ENCODE measurements at regions not wholly inside any gene's neighbourhood (a gene's known extent, or its start where the extent isn't known, plus 50 kb on each side); places are given as distances from the start of the nearest gene placed in this dataset.
A peak's percentile ranks its signal among the peaks of the same experiment; 100 is the strongest.

DNA sequence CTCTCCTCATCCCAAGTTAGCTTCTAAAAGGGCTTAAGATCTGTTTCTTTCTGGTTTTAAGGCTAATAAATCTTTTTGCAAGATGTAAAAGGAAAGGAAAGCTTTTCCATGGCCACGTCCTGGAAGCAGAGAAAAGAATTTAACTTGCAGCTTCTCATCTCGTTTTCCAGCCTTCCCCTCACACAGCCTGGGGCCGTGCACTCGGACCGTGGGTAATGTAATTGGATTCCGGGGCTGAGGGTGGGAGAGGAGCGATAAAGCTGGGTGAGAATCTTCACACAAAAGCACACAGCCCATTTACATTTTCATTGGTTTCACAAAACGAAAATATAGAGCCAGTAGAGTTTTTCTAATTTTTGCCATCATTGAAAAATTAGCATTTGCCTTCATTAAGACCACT lies 91.2 kb downstream of the IRX2 start:
- Histone ChIP-seq H3K36me3 (ENCODE audit: insufficient read depth, low read length) (no peaks in the 10 kb centered on the region), H3K4me3 (ENCODE audit: insufficient read depth, low read depth, low read length) (no peak overlapping the region), H3K27ac (ENCODE audit: low read depth, low read length) (no peak overlapping the region), H3K27me3 (ENCODE audit: insufficient read depth, low read length) (no peaks in the 10 kb centered on the region), H3K4me2 (ENCODE audit: low read length) (no peak overlapping the region), H3K4me1 (ENCODE audit: insufficient read depth, low read length) (peaks cover 10% of the 10 kb centered on the region), H3K9me3 (ENCODE audit: insufficient read depth, low read depth, low read length) (no peaks in the 10 kb centered on the region), H3K79me2 (ENCODE audit: insufficient read depth, low read length) (no peaks in the 10 kb centered on the region), H4K20me1 (ENCODE audit: insufficient read depth, low read length) (no peaks in the 10 kb centered on the region), H2AFZ (ENCODE audit: low read depth, low read length) (no peak overlapping the region), H3K9ac (ENCODE audit: low read length) (no peak overlapping the region)
- H3K4me3 Mint-ChIP-seq (ENCODE audit: unreplicated experiment), result no peak overlapping the region
- TF ChIP-seq, protein P1, sequence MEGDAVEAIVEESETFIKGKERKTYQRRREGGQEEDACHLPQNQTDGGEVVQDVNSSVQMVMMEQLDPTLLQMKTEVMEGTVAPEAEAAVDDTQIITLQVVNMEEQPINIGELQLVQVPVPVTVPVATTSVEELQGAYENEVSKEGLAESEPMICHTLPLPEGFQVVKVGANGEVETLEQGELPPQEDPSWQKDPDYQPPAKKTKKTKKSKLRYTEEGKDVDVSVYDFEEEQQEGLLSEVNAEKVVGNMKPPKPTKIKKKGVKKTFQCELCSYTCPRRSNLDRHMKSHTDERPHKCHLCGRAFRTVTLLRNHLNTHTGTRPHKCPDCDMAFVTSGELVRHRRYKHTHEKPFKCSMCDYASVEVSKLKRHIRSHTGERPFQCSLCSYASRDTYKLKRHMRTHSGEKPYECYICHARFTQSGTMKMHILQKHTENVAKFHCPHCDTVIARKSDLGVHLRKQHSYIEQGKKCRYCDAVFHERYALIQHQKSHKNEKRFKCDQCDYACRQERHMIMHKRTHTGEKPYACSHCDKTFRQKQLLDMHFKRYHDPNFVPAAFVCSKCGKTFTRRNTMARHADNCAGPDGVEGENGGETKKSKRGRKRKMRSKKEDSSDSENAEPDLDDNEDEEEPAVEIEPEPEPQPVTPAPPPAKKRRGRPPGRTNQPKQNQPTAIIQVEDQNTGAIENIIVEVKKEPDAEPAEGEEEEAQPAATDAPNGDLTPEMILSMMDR (IDR thresholded peaks at IDR 0.05; ENCODE audit: insufficient read depth, low read depth, low read length), result no peak
- no peak for TF ChIP-seq EZH2 (IDR thresholded peaks at IDR 0.05; ENCODE audit: insufficient read depth, low read length)
- FAIRE-seq, result no peak
- DNase-seq (ENCODE audit: low read depth), result no peak
- peaks cover 11% of the 10 kb centered on the region for H3K4me1 Mint-ChIP-seq (ENCODE audit: low read depth, unreplicated experiment)
- no peak overlapping the region for H3K27ac Mint-ChIP-seq (ENCODE audit: unreplicated experiment)
- peaks cover 15% of the 10 kb centered on the region for H3K27me3 Mint-ChIP-seq (ENCODE audit: low read depth, unreplicated experiment)
- H3K36me3 Mint-ChIP-seq (ENCODE audit: low read depth, unreplicated experiment), result no peaks in the 10 kb centered on the region
- H3K9me3 Mint-ChIP-seq (ENCODE audit: unreplicated experiment), result no peaks in the 10 kb centered on the region

DNA sequence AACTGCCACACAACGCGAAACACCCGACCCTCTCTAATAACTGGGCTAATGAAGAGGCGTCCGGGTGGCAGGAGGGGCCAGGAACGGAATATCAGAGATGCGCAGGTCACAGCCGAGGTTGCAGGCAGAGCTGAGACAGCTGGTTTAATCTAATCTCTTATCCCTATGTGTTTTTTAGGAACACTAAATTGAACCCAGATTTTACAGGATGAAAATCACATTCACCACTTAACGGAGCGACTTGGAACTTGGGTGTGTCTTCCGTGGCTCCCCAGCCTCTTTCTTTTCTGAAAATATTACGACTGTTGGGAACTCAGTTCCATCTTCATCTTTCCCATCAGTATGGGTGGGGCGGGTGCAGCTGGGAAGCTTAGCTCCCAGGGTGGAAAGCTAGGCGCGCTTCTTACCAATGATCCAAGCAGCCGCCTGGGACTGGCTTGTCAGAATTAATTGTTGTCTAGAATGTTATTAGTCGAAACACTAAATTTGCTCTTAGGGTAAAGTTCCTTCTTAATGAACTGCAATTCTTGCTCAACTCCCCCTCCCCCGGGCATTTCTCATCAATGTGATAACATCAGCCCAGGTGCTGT lies 92.5 kb downstream of the IRX2 start:
- Histone ChIP-seq H3K4me3 (ENCODE audit: insufficient read depth, low read depth, low read length) (no peak overlapping the region), H3K27ac (ENCODE audit: low read depth, low read length) (peak overlapping the region; percentile 47), H4K20me1 (ENCODE audit: insufficient read depth, low read length) (no peaks in the 10 kb centered on the region), H3K4me1 (ENCODE audit: insufficient read depth, low read length) (peaks cover 10% of the 10 kb centered on the region), H2AFZ (ENCODE audit: low read depth, low read length) (no peak overlapping the region), H3K4me2 (ENCODE audit: low read length) (peak overlapping the region; percentile 31), H3K79me2 (ENCODE audit: insufficient read depth, low read length) (no peaks in the 10 kb centered on the region), H3K27me3 (ENCODE audit: insufficient read depth, low read length) (no peaks in the 10 kb centered on the region), H3K9me3 (ENCODE audit: insufficient read depth, low read depth, low read length) (no peaks in the 10 kb centered on the region), H3K36me3 (ENCODE audit: insufficient read depth, low read length) (no peaks in the 10 kb centered on the region), H3K9ac (ENCODE audit: low read length) (peak overlapping the region; percentile 36)
- Mint-ChIP-seq H3K27ac (ENCODE audit: unreplicated experiment) (no peak overlapping the region), H3K4me3 (ENCODE audit: unreplicated experiment) (no peak overlapping the region), H3K27me3 (ENCODE audit: low read depth, unreplicated experiment) (peaks cover 13% of the 10 kb centered on the region), H3K36me3 (ENCODE audit: low read depth, unreplicated experiment) (no peaks in the 10 kb centered on the region), H3K9me3 (ENCODE audit: unreplicated experiment) (no peaks in the 10 kb centered on the region), H3K4me1 (ENCODE audit: low read depth, unreplicated experiment) (peaks cover 11% of the 10 kb centered on the region)
- TF ChIP-seq EZH2 (IDR thresholded peaks at IDR 0.05; ENCODE audit: insufficient read depth, low read length), result no peak
- TF ChIP-seq, protein P1 (IDR thresholded peaks at IDR 0.05; ENCODE audit: insufficient read depth, low read depth, low read length), result no peak
- FAIRE-seq (no peak), DNase-seq (ENCODE audit: low read depth) (peak; percentile 29)

DNA sequence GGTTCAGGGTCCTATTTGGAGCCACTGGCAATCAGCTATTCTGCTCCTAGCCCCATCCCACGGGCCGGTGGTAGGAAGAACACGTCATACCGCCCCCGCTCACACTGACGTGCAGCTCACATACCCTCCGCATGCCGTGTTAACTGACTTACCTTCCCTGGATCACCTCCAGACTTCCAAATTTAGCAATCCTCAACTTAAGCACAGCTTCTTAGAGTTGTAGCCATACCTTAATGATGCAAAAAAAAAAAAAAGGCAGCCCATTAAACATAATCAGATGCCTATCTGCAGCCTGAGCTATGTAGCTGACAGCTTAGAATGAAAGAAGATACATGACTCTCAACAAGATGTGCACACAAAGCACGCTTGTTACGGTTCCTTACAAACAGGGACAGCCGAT lies 93.0 kb downstream of the IRX2 start:
- Histone ChIP-seq H3K9ac (ENCODE audit: low read length) (peak overlapping the region; percentile 36), H3K36me3 (ENCODE audit: insufficient read depth, low read length) (no peaks in the 10 kb centered on the region), H4K20me1 (ENCODE audit: insufficient read depth, low read length) (no peaks in the 10 kb centered on the region), H3K4me2 (ENCODE audit: low read length) (peak overlapping the region; percentile 31), H3K79me2 (ENCODE audit: insufficient read depth, low read length) (no peaks in the 10 kb centered on the region), H3K4me3 (ENCODE audit: insufficient read depth, low read depth, low read length) (no peak overlapping the region), H2AFZ (ENCODE audit: low read depth, low read length) (no peak overlapping the region), H3K27me3 (ENCODE audit: insufficient read depth, low read length) (no peaks in the 10 kb centered on the region), H3K9me3 (ENCODE audit: insufficient read depth, low read depth, low read length) (no peaks in the 10 kb centered on the region), H3K4me1 (ENCODE audit: insufficient read depth, low read length) (peaks cover 10% of the 10 kb centered on the region), H3K27ac (ENCODE audit: low read depth, low read length) (peak overlapping the region; percentile 73)
- FAIRE-seq, result no peak
- Mint-ChIP-seq H3K9me3 (ENCODE audit: unreplicated experiment) (no peaks in the 10 kb centered on the region), H3K4me1 (ENCODE audit: low read depth, unreplicated experiment) (peaks cover 11% of the 10 kb centered on the region), H3K36me3 (ENCODE audit: low read depth, unreplicated experiment) (no peaks in the 10 kb centered on the region), H3K27me3 (ENCODE audit: low read depth, unreplicated experiment) (peaks cover 15% of the 10 kb centered on the region), H3K4me3 (ENCODE audit: unreplicated experiment) (no peak overlapping the region), H3K27ac (ENCODE audit: unreplicated experiment) (no peak overlapping the region)
- peak; percentile 95 for DNase-seq (ENCODE audit: low read depth)
- no peak for TF ChIP-seq EZH2 (IDR thresholded peaks at IDR 0.05; ENCODE audit: insufficient read depth, low read length)
- TF ChIP-seq, protein P1 (IDR thresholded peaks at IDR 0.05; ENCODE audit: insufficient read depth, low read depth, low read length), result no peak

Data from astrocyte (in vitro differentiated cells and primary cell).